Vagina (tissue), 2 donors: ENCODE measurements at regions not wholly inside any gene's neighbourhood (a gene's known extent, or its start where the extent isn't known, plus 50 kb on each side); places are given as distances from the start of the nearest gene placed in this dataset.
"Not testable (repeated sequence)": the region's sequence is repeated elsewhere in the genome, so short reads cannot be mapped to it uniquely, and the experiment has no call there.

Source experiments
- DNase-seq, 2 donors: peaks; one replicate each; pipeline ENCODE4 v3.0.0-alpha.2; 2017; ENCODE audit errors: extremely low spot score in 2 of 2
- H3K27ac ChIP-seq: fragments of 200-600 bp; sonication (generic); one replicate; pipeline ENCODE4 v1.5.1; 2019
- H3K27me3 ChIP-seq: fragments of 200-600 bp; sonication (generic); one replicate; pipeline ENCODE4 v1.5.1; 2019
- H3K36me3 ChIP-seq, 2 donors: fragments of 200-600 bp; sonication (generic); one replicate each; pipeline ENCODE4 v1.5.1; 2017 to 2019
- H3K4me1 ChIP-seq: fragments of 200-600 bp; sonication (generic); one replicate; pipeline ENCODE4 v1.5.1; 2019
- H3K4me3 ChIP-seq, 2 donors: fragments of 200-600 bp; sonication (generic); 1 replicate in 1 of 2; 2 replicates in 1 of 2; pipeline ENCODE4 v1.5.1; 2016 to 2019
- H3K9me3 ChIP-seq: fragments of 200-600 bp; sonication (generic); one replicate; pipeline ENCODE4 v1.5.1; 2019
- POLR2A ChIP-seq, 2 donors: fragments of 450-650 bp; IDR thresholded peaks; one replicate each; pipeline ENCODE4 v1.6.1; 2017; ENCODE audit warnings: antibody characterized with exemption in 2 of 2, mild to moderate bottlenecking in 2 of 2, moderate library complexity in 2 of 2
- POLR2AphosphoS5 ChIP-seq, 2 donors: sonication (generic); formaldehyde crosslinking; IDR thresholded peaks; one replicate each; pipeline ENCODE4 v1.9.0; 2017; ENCODE audit warnings: antibody characterized with exemption in 2 of 2, mild to moderate bottlenecking in 2 of 2, low read depth in 1 of 2; ENCODE audit not compliant: insufficient read depth in 1 of 2
- intact Hi-C: fragments of 100-400 bp; cut with DNase I; formaldehyde crosslinking; loops from one replicate; pipeline ENCODE4 v1.15.1; 2023
- TF ChIP-seq, protein P1 (sequence below), 3 experiments: fragments of 450-650 bp in 2 of 3; fragments of 200-600 bp in 1 of 3; sonication (generic) in 1 of 3; IDR thresholded peaks; one replicate each; pipeline ENCODE4 v1.5.1; 2017 to 2019; ENCODE audit warnings: antibody characterized with exemption in 3 of 3, mild to moderate bottlenecking in 2 of 3, moderate library complexity in 2 of 3

DNA sequence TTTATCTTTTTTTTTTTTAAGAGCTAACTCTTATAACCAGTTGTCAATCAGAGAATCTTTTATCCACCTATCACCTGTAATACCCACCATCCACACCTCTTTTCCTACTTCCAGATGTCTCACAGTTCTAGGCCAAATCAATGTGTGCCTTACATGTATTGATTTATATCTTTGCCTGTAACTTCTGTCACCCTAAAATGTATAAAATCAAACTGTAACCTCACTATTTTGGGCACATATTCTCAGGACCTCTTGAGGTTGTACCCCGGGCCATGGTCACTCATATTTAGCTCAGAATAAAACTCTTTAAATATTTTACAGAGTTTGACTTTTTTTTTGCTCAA lies 404.7 kb upstream of the RORB start:
- Histone ChIP-seq H3K27me3 (no peaks in the 10 kb centered on the region), H3K4me1 (no peaks in the 10 kb centered on the region), H3K4me3 (no peak overlapping the region), H3K9me3 (no peaks in the 10 kb centered on the region), H3K36me3 (no peaks in the 10 kb centered on the region), H3K27ac (no peak overlapping the region)
- intact Hi-C loops = no loop called here
- DNase-seq = no peak
- TF ChIP-seq, protein P1, sequence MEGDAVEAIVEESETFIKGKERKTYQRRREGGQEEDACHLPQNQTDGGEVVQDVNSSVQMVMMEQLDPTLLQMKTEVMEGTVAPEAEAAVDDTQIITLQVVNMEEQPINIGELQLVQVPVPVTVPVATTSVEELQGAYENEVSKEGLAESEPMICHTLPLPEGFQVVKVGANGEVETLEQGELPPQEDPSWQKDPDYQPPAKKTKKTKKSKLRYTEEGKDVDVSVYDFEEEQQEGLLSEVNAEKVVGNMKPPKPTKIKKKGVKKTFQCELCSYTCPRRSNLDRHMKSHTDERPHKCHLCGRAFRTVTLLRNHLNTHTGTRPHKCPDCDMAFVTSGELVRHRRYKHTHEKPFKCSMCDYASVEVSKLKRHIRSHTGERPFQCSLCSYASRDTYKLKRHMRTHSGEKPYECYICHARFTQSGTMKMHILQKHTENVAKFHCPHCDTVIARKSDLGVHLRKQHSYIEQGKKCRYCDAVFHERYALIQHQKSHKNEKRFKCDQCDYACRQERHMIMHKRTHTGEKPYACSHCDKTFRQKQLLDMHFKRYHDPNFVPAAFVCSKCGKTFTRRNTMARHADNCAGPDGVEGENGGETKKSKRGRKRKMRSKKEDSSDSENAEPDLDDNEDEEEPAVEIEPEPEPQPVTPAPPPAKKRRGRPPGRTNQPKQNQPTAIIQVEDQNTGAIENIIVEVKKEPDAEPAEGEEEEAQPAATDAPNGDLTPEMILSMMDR (IDR thresholded peaks at IDR 0.05) = no peak
- TF ChIP-seq POLR2AphosphoS5 (IDR thresholded peaks at IDR 0.05; ENCODE audit: insufficient read depth in 1 of 2, low read depth in 1 of 2) (no peak), POLR2A (IDR thresholded peaks at IDR 0.05) (no peak)

DNA sequence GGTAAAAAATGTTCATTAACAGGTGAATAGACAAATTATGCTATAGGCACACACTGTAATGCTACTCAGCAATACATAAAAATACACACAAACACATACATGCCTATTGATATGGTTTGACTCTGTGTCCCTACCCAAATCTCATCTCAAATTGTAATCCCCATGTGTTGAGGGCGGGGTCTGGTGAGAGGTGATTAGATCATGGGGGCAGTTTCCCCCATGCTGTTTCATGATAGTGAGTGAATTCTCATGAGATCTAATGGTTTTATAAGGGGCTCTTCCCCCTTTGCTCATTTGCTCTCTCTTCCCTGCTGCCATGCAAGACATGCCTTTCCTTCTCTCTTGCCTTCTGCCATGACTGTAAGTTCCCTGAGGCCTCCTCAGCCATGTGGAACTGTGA lies 403.1 kb upstream of the RORB start:
- H3K27ac ChIP-seq, H3K9me3 ChIP-seq, DNase-seq, H3K36me3 ChIP-seq, H3K4me3 ChIP-seq, H3K27me3 ChIP-seq, intact Hi-C loops, H3K4me1 ChIP-seq: not testable (repeated sequence)

DNA sequence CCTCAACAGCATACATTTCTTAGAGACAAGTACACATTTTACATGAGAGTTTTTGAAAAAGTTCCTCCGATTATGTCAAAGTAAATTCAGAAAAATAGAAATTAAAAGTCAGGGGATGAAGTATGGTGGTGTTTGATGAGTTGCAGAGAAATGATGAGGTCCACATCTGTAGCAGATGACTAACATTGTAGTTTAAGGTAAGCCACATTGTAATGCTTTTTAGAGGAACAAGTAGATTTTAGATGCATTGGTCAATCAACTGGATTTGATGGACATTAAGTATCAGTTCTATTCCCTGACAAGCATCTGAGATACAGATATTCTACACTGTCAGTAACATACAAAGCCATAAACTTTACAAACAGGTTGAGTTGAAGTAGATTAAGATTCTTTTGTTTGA lies 402.4 kb upstream of the RORB start:
- TF ChIP-seq POLR2A (IDR thresholded peaks at IDR 0.05) = no peak
- TF ChIP-seq, protein P1 (IDR thresholded peaks at IDR 0.05) = no peak
- TF ChIP-seq POLR2AphosphoS5 (IDR thresholded peaks at IDR 0.05; ENCODE audit: insufficient read depth in 1 of 2, low read depth in 1 of 2) = no peak
- no peak overlapping the region for H3K27ac ChIP-seq
- H3K9me3 ChIP-seq = no peaks in the 10 kb centered on the region
- no peak overlapping the region for H3K4me3 ChIP-seq
- no peak for DNase-seq
- H3K36me3 ChIP-seq = no peaks in the 10 kb centered on the region
- intact Hi-C loops = no loop called here
- H3K27me3 ChIP-seq = no peaks in the 10 kb centered on the region
- no peaks in the 10 kb centered on the region for H3K4me1 ChIP-seq

DNA sequence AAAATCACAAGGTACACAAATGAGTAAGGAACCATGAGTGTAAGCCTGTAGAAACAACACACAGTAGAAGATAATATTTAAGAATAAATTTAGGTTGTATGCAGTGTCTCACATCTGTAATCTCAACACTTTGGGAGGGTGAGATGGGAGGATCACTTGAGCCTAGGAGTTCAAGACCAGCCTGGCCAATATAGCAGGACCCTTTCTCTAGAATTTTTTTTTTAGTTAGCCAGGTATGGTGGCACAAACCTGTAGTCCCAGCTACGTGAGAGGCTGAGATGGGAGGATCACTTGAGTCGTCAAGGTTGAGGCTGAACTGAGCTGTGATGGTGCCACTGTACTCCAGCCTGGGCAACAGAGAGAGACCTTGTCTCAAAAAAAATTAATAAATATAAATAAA lies 401.2 kb upstream of the RORB start:
- Histone ChIP-seq H3K4me3 (no peak overlapping the region), H3K27ac (no peak overlapping the region), H3K4me1 (no peaks in the 10 kb centered on the region), H3K27me3 (no peaks in the 10 kb centered on the region), H3K36me3 (no peaks in the 10 kb centered on the region), H3K9me3 (no peaks in the 10 kb centered on the region)
- intact Hi-C loops = no loop called here
- TF ChIP-seq POLR2A (IDR thresholded peaks at IDR 0.05) (no peak), POLR2AphosphoS5 (IDR thresholded peaks at IDR 0.05; ENCODE audit: insufficient read depth in 1 of 2, low read depth in 1 of 2) (no peak)
- TF ChIP-seq, protein P1 (IDR thresholded peaks at IDR 0.05) = no peak
- no peak for DNase-seq

DNA sequence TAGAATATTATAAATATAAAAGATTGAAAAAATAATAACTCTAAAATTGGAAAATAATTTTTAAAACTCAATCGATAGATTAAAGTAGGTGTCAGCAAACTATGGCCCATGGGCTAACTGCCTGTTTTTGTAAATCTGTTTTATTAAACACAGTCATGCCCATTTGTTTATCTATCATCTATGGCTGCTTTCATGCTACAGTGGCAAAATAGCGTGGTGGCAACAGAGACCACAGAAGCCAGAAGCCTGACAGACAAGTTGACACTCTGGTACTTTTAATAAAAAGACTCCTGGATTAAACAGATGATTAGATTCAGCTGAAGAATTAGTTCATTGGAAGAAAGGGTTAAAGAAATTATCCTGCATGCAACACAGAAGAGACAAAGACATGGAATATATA lies 400.7 kb upstream of the RORB start:
- DNase-seq = no peak
- H3K27ac ChIP-seq = no peak overlapping the region
- TF ChIP-seq POLR2AphosphoS5 (IDR thresholded peaks at IDR 0.05; ENCODE audit: insufficient read depth in 1 of 2, low read depth in 1 of 2) (no peak), POLR2A (IDR thresholded peaks at IDR 0.05) (no peak)
- TF ChIP-seq, protein P1 (IDR thresholded peaks at IDR 0.05) = no peak
- intact Hi-C loops = no loop called here
- H3K4me3 ChIP-seq = no peak overlapping the region
- H3K4me1 ChIP-seq = no peaks in the 10 kb centered on the region
- H3K27me3 ChIP-seq = no peaks in the 10 kb centered on the region
- H3K36me3 ChIP-seq = no peaks in the 10 kb centered on the region
- no peaks in the 10 kb centered on the region for H3K9me3 ChIP-seq

DNA sequence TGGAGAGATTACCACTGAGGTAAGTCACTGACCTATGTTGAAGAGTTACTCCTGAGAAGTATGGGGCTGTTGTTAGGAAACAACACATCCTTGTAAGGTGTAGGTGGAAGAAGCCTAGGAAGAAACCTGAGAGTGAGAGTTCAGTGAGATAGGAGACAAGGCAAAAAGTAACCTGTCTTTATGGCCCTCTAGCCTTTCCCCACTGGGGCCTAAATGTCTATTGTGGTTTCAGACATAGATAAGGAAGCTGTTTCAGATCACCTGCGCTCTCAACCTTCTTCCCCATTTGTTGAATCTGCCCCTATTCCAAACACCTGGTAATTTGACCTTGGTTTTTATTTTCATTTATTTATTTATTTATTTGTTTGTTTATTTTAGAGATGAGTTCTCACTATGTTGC lies 397.1 kb upstream of the RORB start:
- Histone ChIP-seq H3K27me3 (no peaks in the 10 kb centered on the region), H3K4me1 (no peaks in the 10 kb centered on the region), H3K27ac (no peak overlapping the region), H3K36me3 (no peaks in the 10 kb centered on the region), H3K9me3 (no peaks in the 10 kb centered on the region), H3K4me3 (no peak overlapping the region)
- TF ChIP-seq, protein P1 (IDR thresholded peaks at IDR 0.05) = no peak
- TF ChIP-seq POLR2A (IDR thresholded peaks at IDR 0.05) (no peak), POLR2AphosphoS5 (IDR thresholded peaks at IDR 0.05; ENCODE audit: insufficient read depth in 1 of 2, low read depth in 1 of 2) (no peak)
- intact Hi-C loops = no loop called here
- DNase-seq = no peak

DNA sequence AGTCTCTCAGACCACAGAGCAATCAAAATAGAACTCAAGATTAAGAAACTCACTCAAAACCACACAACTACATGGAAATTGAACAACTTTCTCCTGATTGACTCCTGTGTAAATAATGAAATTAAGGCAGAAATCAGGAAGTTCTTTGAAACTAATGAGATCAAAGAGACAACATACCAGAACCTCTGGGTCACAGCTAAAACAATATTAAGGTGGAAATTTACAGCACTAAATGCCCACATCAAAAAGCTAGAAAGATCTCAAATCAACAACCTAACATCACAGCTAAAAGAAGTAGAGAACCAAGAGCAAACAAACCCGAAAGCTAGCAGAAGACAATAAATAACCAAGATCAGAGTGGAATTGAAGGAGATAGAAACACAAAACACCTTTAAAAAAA lies 395.0 kb upstream of the RORB start:
- H3K4me1 ChIP-seq, DNase-seq, H3K27me3 ChIP-seq, H3K9me3 ChIP-seq, H3K4me3 ChIP-seq, H3K27ac ChIP-seq, H3K36me3 ChIP-seq: not testable (repeated sequence)
- intact Hi-C loops = loop anchor here (2.0 kb wide), 1 partner anchor 43 kb away; no protein-coding TSS in a partner anchor
